ENCODE measurements at regions not wholly inside any gene's neighbourhood (a gene's known extent, or its start where the extent isn't known, plus 50 kb on each side); places are given as distances from the start of the nearest gene placed in this dataset.
"Not testable (repeated sequence)": the region's sequence is repeated elsewhere in the genome, so short reads cannot be mapped to it uniquely, and the experiment has no call there.

DNA sequence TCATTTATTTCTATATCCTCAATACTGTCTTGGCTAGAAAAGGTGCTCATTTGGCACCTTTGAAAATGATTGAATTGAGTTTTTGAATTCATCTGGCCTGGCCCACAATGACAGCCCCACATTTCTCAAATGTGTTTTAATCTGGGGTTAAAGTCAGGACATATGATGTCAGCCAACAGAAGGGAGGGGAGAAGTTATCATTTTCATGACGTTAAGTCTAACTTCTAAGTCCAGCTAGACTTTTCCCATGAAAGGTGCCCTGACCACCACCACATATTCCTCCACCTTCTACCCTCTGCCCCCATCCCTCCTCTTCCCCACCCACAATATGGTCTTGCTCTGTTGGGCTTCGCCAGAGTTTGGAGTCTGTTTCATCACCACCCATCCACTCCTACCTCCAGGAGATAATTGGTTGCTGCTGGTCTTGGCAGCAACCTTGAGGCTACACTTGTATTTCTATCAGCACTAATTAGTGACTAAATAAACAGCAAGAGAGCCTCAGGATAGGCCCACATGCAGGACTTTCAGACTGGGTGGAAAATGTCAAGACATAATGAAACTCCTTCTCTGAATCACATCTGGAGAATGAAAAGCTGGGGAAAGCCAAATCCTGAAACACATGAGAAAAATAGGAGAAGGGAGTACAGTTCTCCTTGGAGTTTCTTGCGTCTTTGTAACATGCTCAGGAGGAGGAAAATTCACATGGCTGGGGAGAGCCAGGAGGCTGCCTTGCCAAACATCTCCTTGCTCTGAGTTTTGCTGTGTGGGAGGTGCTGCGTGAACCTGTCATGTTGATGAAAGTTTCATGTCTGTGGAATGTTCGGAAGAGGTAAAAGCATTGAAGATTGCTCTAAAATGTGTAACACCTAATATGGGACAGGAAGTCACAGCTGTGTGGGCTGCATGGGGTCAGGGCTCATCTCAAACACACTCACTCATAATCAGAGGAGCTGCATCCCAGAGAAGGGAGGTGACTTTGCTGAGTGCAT lies 544.7 kb upstream of the KLF4 start:
- Histone ChIP-seq H3K4me2 (ENCODE audit: insufficient read depth, low read length) (no peak overlapping the region), H2AFZ (ENCODE audit: low read depth, low read length) (no peak overlapping the region), H3K4me3 (replicated peaks in 1 of 3; ENCODE audit: insufficient read depth in 1 of 3, low read depth in 1 of 3, low read length in 3 of 3) (no peak overlapping the region), H3K36me3 (ENCODE audit: control insufficient read depth in 2 of 2, extremely low read depth in 1 of 2, insufficient read depth in 2 of 2, low read length in 2 of 2) (no peaks in the 10 kb centered on the region), H3K79me2 (ENCODE audit: control insufficient read depth, insufficient read depth, low read length) (no peaks in the 10 kb centered on the region), H4K20me1 (replicated peaks; ENCODE audit: control insufficient read depth, extremely low read depth, insufficient read depth, low read length) (no peaks in the 10 kb centered on the region), H3K9me3 (replicated peaks; ENCODE audit: control insufficient read depth, insufficient read depth, low read length) (no peaks in the 10 kb centered on the region), H3K9me1 (replicated peaks; ENCODE audit: control insufficient read depth, extremely low read depth, insufficient read depth, low read length) (no peaks in the 10 kb centered on the region), H3K4me1 (ENCODE audit: control insufficient read depth, extremely low read depth, insufficient read depth, low read length) (no peaks in the 10 kb centered on the region), H3K27ac (ENCODE audit: insufficient read depth, low read depth, low read length) (no peak overlapping the region), H3K27me3 (ENCODE audit: control insufficient read depth in 2 of 2, insufficient read depth in 2 of 2, low read length in 2 of 2) (no peaks in the 10 kb centered on the region), H3K9ac (replicated peaks; ENCODE audit: extremely low read depth, insufficient read depth, low read length) (no peak overlapping the region)
- ChIA-PET CTCF (no interaction called here), POLR2A (no interaction called here)
- DNase-seq (ENCODE audit: low read depth, low spot score) (no peak), FAIRE-seq (no peak)
- intact Hi-C loops (cut with micrococcal nuclease) (no loop called here), dilution Hi-C loops (cut with MboI; ENCODE audit: extremely low pct_ligation_motif_present, low sequenced_read_pairs) (no loop called here)
- TF ChIP-seq, protein P1, sequence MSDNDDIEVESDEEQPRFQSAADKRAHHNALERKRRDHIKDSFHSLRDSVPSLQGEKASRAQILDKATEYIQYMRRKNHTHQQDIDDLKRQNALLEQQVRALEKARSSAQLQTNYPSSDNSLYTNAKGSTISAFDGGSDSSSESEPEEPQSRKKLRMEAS (IDR thresholded peaks at IDR 0.05; ENCODE audit: insufficient read depth, insufficient read length): no peak
- TF ChIP-seq JUN (IDR thresholded peaks at IDR 0.05; ENCODE audit: borderline replicate concordance, insufficient read depth, insufficient read length, low read depth) (no peak), GATA2 (IDR thresholded peaks at IDR 0.05; ENCODE audit: insufficient read depth, insufficient read length, low read depth, low read length) (no peak), EZH2 (IDR thresholded peaks at IDR 0.05; ENCODE audit: borderline replicate concordance, low read depth, low read length, severe bottlenecking) (no peak), POLR2A (IDR thresholded peaks at IDR 0.05; ENCODE audit: low read depth, low read length) (no peak), FOS (IDR thresholded peaks at IDR 0.05; ENCODE audit: borderline replicate concordance, insufficient read depth, low read length) (no peak), POLR2AphosphoS5 (IDR thresholded peaks at IDR 0.05; ENCODE audit: insufficient read depth, low read depth, low read length) (no peak), MYC (IDR thresholded peaks at IDR 0.05; ENCODE audit: low read depth, low read length) (no peak)
- TF ChIP-seq, protein P2, sequence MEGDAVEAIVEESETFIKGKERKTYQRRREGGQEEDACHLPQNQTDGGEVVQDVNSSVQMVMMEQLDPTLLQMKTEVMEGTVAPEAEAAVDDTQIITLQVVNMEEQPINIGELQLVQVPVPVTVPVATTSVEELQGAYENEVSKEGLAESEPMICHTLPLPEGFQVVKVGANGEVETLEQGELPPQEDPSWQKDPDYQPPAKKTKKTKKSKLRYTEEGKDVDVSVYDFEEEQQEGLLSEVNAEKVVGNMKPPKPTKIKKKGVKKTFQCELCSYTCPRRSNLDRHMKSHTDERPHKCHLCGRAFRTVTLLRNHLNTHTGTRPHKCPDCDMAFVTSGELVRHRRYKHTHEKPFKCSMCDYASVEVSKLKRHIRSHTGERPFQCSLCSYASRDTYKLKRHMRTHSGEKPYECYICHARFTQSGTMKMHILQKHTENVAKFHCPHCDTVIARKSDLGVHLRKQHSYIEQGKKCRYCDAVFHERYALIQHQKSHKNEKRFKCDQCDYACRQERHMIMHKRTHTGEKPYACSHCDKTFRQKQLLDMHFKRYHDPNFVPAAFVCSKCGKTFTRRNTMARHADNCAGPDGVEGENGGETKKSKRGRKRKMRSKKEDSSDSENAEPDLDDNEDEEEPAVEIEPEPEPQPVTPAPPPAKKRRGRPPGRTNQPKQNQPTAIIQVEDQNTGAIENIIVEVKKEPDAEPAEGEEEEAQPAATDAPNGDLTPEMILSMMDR (IDR thresholded peaks at IDR 0.05; ENCODE audit: extremely low read depth in 1 of 2, insufficient read depth in 1 of 2, low read depth in 1 of 2, low read length in 2 of 2): no peak
- BruUV-seq (replicated peaks): no TSS peak

DNA sequence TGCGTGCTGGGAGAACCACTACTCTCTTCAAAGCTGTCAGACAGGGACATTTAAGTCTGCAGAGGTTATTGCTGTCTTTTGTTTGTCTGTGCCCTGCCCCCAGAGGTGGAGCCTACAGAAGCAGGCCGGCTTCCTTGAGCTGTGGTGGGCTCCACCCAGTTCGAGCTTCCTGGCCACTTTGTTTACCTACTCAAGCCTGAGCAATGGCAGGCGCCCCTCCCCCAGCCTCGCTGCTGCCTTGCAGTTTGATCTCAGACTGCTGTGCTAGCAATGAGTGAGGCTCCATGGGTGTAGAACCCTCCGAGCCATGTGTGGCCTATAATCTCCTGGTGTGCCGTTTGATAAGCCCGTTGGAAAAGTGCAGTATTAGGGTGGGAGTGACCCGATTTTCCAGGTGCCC lies 542.5 kb upstream of the KLF4 start:
- DNase-seq (ENCODE audit: low read depth, low spot score); H3K9me3 ChIP-seq (replicated peaks; ENCODE audit: control insufficient read depth, insufficient read depth, low read length); H3K4me1 ChIP-seq (ENCODE audit: control insufficient read depth, extremely low read depth, insufficient read depth, low read length); H3K27me3 ChIP-seq (ENCODE audit: control insufficient read depth in 2 of 2, insufficient read depth in 2 of 2, low read length in 2 of 2); dilution Hi-C loops (cut with MboI; ENCODE audit: extremely low pct_ligation_motif_present, low sequenced_read_pairs); H3K4me3 ChIP-seq (replicated peaks in 1 of 3; ENCODE audit: insufficient read depth in 1 of 3, low read depth in 1 of 3, low read length in 3 of 3); H3K4me2 ChIP-seq (ENCODE audit: insufficient read depth, low read length); FAIRE-seq; H3K9me1 ChIP-seq (replicated peaks; ENCODE audit: control insufficient read depth, extremely low read depth, insufficient read depth, low read length); POLR2A ChIA-PET; H4K20me1 ChIP-seq (replicated peaks; ENCODE audit: control insufficient read depth, extremely low read depth, insufficient read depth, low read length); H3K36me3 ChIP-seq (ENCODE audit: control insufficient read depth in 2 of 2, extremely low read depth in 1 of 2, insufficient read depth in 2 of 2, low read length in 2 of 2); H3K9ac ChIP-seq (replicated peaks; ENCODE audit: extremely low read depth, insufficient read depth, low read length); H3K79me2 ChIP-seq (ENCODE audit: control insufficient read depth, insufficient read depth, low read length); H2AFZ ChIP-seq (ENCODE audit: low read depth, low read length); H3K27ac ChIP-seq (ENCODE audit: insufficient read depth, low read depth, low read length); intact Hi-C loops (cut with micrococcal nuclease); BruUV-seq (replicated peaks); CTCF ChIA-PET: not testable (repeated sequence)

Measured in endothelial cell of umbilical vein (primary cell).